Right lobe of liver (tissue), 4 donors: ENCODE measurements at regions not wholly inside any gene's neighbourhood (a gene's known extent, or its start where the extent isn't known, plus 50 kb on each side); places are given as distances from the start of the nearest gene placed in this dataset.

Experiments
- CTCF ChIP-seq, 4 donors: fragments of 200-600 bp in 3 of 4; fragments of 450-650 bp in 1 of 4; IDR thresholded peaks; one replicate each; pipeline versions ENCODE4 v1.5.1 to v1.8.0; 2016 to 2022; ENCODE audit warnings: antibody characterized with exemption in 4 of 4, mild to moderate bottlenecking in 2 of 4
- POLR2A ChIP-seq: fragments of 450-650 bp; IDR thresholded peaks from one replicate; pipeline ENCODE4 v1.6.1; 2017; ENCODE audit warnings: antibody characterized with exemption, mild to moderate bottlenecking
- donor health status: DM: no; HTN: no; CAD: no.
- donor health status: DM: no; HTN: no; CAD: no.
- donor health status: DM: no; HTN: yes; CAD: no.

- TF ChIP-seq CTCF (IDR thresholded peaks at IDR 0.05) (no peak), POLR2A (no peak)
Measured at GRCh38 chr11:106231591-106231990, 154.1 kb downstream of the AASDHPPT start.
